ENCODE measurements at regions not wholly inside any gene's neighbourhood (a gene's known extent, or its start where the extent isn't known, plus 50 kb on each side); places are given as distances from the start of the nearest gene placed in this dataset.

- FAIRE-seq, result no peak
Measured at GRCh38 chrX:20515841-20516461, 249.2 kb upstream of the RPS6KA3 start.

- FAIRE-seq, result no peak
Measured at GRCh38 chrX:20514358-20514757, 247.6 kb upstream of the RPS6KA3 start.

GRCh38 chrX:20513185-20513584 is 246.5 kb upstream of the RPS6KA3 start:
- FAIRE-seq, result no peak

GRCh38 chrX:20511792-20512191 is 245.1 kb upstream of the RPS6KA3 start:
- FAIRE-seq, result no peak

- FAIRE-seq, result no peak
Measured at GRCh38 chrX:20507901-20508620, 241.4 kb upstream of the RPS6KA3 start.

GRCh38 chrX:20506739-20507138 is 240.0 kb upstream of the RPS6KA3 start:
- FAIRE-seq, result no peak

GRCh38 chrX:20500949-20501348 is 234.2 kb upstream of the RPS6KA3 start:
- FAIRE-seq, result no peak

GRCh38 chrX:20500171-20500865 is 233.6 kb upstream of the RPS6KA3 start:
- FAIRE-seq, result no peak

GRCh38 chrX:20499763-20500162 is 233.1 kb upstream of the RPS6KA3 start:
- FAIRE-seq, result no peak

GRCh38 chrX:20498851-20499635 is 232.3 kb upstream of the RPS6KA3 start:
- no peak for FAIRE-seq

- no peak for FAIRE-seq
Measured at GRCh38 chrX:20495575-20495974, 228.9 kb upstream of the RPS6KA3 start.

- FAIRE-seq, result no peak
Measured at GRCh38 chrX:20488473-20488872, 221.8 kb upstream of the RPS6KA3 start.

GRCh38 chrX:20487227-20487626 is 220.5 kb upstream of the RPS6KA3 start:
- FAIRE-seq, result no peak

- no peak for FAIRE-seq
Measured at GRCh38 chrX:20481632-20482031, 214.9 kb upstream of the RPS6KA3 start.

GRCh38 chrX:20479896-20480295 is 213.2 kb upstream of the RPS6KA3 start:
- no peak for FAIRE-seq

- FAIRE-seq, result no peak
Measured at GRCh38 chrX:20479048-20479447, 212.3 kb upstream of the RPS6KA3 start.

- FAIRE-seq, result no peak
Measured at GRCh38 chrX:20477836-20478524, 211.3 kb upstream of the RPS6KA3 start.

- FAIRE-seq, result no peak
Measured at GRCh38 chrX:20477219-20477618, 210.5 kb upstream of the RPS6KA3 start.

- FAIRE-seq, result no peak
Measured at GRCh38 chrX:20472620-20473258, 206.0 kb upstream of the RPS6KA3 start.

- no peak for FAIRE-seq
Measured at GRCh38 chrX:20472148-20472547, 205.4 kb upstream of the RPS6KA3 start.

GRCh38 chrX:20471483-20471882 is 204.8 kb upstream of the RPS6KA3 start:
- no peak for FAIRE-seq

Data from G401.6 (cell line).